ENCODE measurements at regions not wholly inside any gene's neighbourhood (a gene's known extent, or its start where the extent isn't known, plus 50 kb on each side); places are given as distances from the start of the nearest gene placed in this dataset.

DNA sequence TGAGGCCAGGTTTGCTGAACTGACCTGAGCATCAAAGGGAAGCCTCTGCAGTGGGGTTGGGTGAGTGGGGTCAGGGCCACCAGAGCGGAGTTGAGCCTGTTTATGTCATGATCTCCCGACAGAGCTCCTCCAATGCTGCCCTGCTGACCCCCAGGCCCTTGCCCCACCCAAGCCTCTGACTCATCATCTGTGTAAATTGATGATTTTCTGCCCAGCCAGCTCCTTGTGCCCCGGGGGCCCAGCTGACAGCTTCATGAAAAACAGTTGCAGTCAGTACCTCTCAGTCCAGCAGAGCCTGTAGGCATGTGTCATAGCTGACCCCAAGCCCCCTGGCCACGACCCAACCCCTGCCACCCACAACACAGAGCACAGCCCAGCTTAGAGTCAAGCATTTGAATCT lies 134.9 kb downstream of the CCT6B start:
- Histone ChIP-seq H3K27me3 (ENCODE audit: insufficient read depth, low read length) (peaks cover 49% of the 10 kb centered on the region), H3K4me3 (ENCODE audit: low read depth, low read length) (no peak overlapping the region), H3K36me3 (ENCODE audit: insufficient read depth, low read length) (no peaks in the 10 kb centered on the region), H3K79me2 (ENCODE audit: control insufficient read depth, insufficient read depth, low read length, unreplicated experiment) (no peaks in the 10 kb centered on the region), H2AFZ (ENCODE audit: low read length, unreplicated experiment) (no peak overlapping the region), H3K27ac (ENCODE audit: low read depth, low read length) (no peak overlapping the region), H3K4me1 (ENCODE audit: control insufficient read depth, insufficient read depth, low read length, unreplicated experiment) (no peaks in the 10 kb centered on the region)

DNA sequence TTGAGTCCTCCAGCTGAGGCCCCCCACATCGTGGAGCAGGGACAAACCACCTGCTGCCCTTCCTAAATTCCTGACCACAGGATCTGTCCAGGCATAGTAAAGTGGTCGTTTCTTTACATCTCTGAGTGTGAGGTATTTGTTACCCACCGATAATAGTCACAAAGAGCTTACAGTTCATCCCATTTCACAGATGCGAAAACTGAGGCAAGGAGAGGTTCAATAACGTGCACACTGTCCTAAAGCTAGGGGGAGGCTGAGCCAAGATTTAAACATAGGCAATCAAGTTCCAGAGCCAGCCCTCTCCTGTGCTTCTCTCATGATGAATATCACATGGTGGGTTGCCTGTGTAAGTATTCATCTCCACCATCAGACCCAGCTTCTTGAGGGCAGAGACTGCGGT lies 135.4 kb downstream of the CCT6B start:
- H3K36me3 ChIP-seq (ENCODE audit: insufficient read depth, low read length), result no peaks in the 10 kb centered on the region
- no peaks in the 10 kb centered on the region for H3K4me1 ChIP-seq (ENCODE audit: control insufficient read depth, insufficient read depth, low read length, unreplicated experiment)
- no peak overlapping the region for H3K27ac ChIP-seq (ENCODE audit: low read depth, low read length)
- H3K4me3 ChIP-seq (ENCODE audit: low read depth, low read length), result no peak overlapping the region
- H3K79me2 ChIP-seq (ENCODE audit: control insufficient read depth, insufficient read depth, low read length, unreplicated experiment), result no peaks in the 10 kb centered on the region
- peaks cover 48% of the 10 kb centered on the region for H3K27me3 ChIP-seq (ENCODE audit: insufficient read depth, low read length)
- no peak overlapping the region for H2AFZ ChIP-seq (ENCODE audit: low read length, unreplicated experiment)

DNA sequence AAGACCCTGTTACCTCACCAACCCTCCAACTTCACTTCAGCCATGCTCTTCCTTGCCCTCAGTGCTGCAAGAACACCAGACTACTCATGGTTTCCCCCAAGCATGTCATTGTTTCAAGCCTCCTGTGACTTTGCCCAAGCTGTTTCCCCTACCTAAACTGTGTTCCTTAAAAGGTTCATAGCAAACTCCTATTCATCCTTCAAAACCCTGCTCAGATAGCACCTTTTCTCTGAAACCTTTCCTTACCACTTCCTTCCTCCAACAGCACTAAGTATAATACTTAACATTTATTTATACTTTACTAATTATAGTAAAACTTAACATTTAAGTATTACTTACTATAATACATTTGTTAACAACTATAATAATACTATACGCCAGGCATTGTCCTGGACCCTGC lies 136.2 kb downstream of the CCT6B start:
- Histone ChIP-seq H3K4me1 (ENCODE audit: control insufficient read depth, insufficient read depth, low read length, unreplicated experiment) (no peaks in the 10 kb centered on the region), H3K27me3 (ENCODE audit: insufficient read depth, low read length) (peaks cover 49% of the 10 kb centered on the region), H2AFZ (ENCODE audit: low read length, unreplicated experiment) (no peak overlapping the region), H3K79me2 (ENCODE audit: control insufficient read depth, insufficient read depth, low read length, unreplicated experiment) (no peaks in the 10 kb centered on the region), H3K36me3 (ENCODE audit: insufficient read depth, low read length) (no peaks in the 10 kb centered on the region), H3K4me3 (ENCODE audit: low read depth, low read length) (no peak overlapping the region), H3K27ac (ENCODE audit: low read depth, low read length) (no peak overlapping the region)

GRCh38 chr17:34823023-34823422 lies 138.2 kb downstream of the CCT6B start:
- Histone ChIP-seq H3K4me3 (ENCODE audit: low read depth, low read length) (no peak overlapping the region), H3K4me1 (ENCODE audit: control insufficient read depth, insufficient read depth, low read length, unreplicated experiment) (no peaks in the 10 kb centered on the region), H3K27me3 (ENCODE audit: insufficient read depth, low read length) (peaks cover 54% of the 10 kb centered on the region), H2AFZ (ENCODE audit: low read length, unreplicated experiment) (no peak overlapping the region), H3K36me3 (ENCODE audit: insufficient read depth, low read length) (no peaks in the 10 kb centered on the region), H3K79me2 (ENCODE audit: control insufficient read depth, insufficient read depth, low read length, unreplicated experiment) (no peaks in the 10 kb centered on the region), H3K27ac (ENCODE audit: low read depth, low read length) (no peak overlapping the region)

GRCh38 chr17:34822007-34822739 lies 139.1 kb downstream of the CCT6B start:
- Histone ChIP-seq H3K4me1 (ENCODE audit: control insufficient read depth, insufficient read depth, low read length, unreplicated experiment) (no peaks in the 10 kb centered on the region), H2AFZ (ENCODE audit: low read length, unreplicated experiment) (no peak overlapping the region), H3K27ac (ENCODE audit: low read depth, low read length) (no peak overlapping the region), H3K36me3 (ENCODE audit: insufficient read depth, low read length) (no peaks in the 10 kb centered on the region), H3K27me3 (ENCODE audit: insufficient read depth, low read length) (peaks cover 57% of the 10 kb centered on the region), H3K79me2 (ENCODE audit: control insufficient read depth, insufficient read depth, low read length, unreplicated experiment) (no peaks in the 10 kb centered on the region), H3K4me3 (ENCODE audit: low read depth, low read length) (no peak overlapping the region)

GRCh38 chr17:34820922-34821321 lies 140.3 kb downstream of the CCT6B start:
- H3K27ac ChIP-seq (ENCODE audit: low read depth, low read length), result no peak overlapping the region
- no peak overlapping the region for H2AFZ ChIP-seq (ENCODE audit: low read length, unreplicated experiment)
- H3K27me3 ChIP-seq (ENCODE audit: insufficient read depth, low read length), result peaks cover 60% of the 10 kb centered on the region
- no peaks in the 10 kb centered on the region for H3K4me1 ChIP-seq (ENCODE audit: control insufficient read depth, insufficient read depth, low read length, unreplicated experiment)
- H3K36me3 ChIP-seq (ENCODE audit: insufficient read depth, low read length), result no peaks in the 10 kb centered on the region
- H3K79me2 ChIP-seq (ENCODE audit: control insufficient read depth, insufficient read depth, low read length, unreplicated experiment), result no peaks in the 10 kb centered on the region
- no peak overlapping the region for H3K4me3 ChIP-seq (ENCODE audit: low read depth, low read length)

DNA sequence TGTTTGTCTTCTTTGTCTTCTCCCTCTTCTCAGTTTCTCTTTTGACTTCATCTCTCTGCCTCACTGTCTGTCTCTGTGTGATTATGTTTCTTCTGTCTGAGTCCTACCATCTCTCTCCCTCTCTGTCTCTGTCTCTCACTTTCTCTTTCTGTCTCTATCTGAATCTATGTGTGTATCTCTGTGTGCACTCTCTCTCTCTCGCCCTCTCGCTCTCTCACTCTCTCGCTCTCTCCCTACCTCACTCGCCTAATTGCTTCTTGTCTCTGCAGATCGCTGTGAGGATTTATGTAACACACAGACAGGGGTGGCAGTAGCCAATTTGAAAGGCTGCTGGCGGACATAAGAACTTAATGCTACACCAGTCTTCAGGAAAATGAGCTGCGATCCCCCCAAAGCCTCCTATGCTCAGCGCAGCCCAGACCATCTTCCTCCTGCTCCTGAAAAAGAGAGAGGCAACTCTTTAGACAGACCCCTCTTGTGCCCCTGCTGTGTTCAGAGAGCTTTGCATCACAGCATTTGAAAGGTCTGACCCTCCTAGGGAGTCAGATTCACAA lies 140.9 kb downstream of the CCT6B start:
- H2AFZ ChIP-seq (ENCODE audit: low read length, unreplicated experiment), result no peak overlapping the region

GRCh38 chr17:34817252-34818035 lies 143.8 kb downstream of the CCT6B start:
- no peak overlapping the region for H3K27ac ChIP-seq (ENCODE audit: low read depth, low read length)
- no peak overlapping the region for H3K4me3 ChIP-seq (ENCODE audit: low read depth, low read length)
- H3K79me2 ChIP-seq (ENCODE audit: control insufficient read depth, insufficient read depth, low read length, unreplicated experiment), result no peaks in the 10 kb centered on the region
- no peaks in the 10 kb centered on the region for H3K4me1 ChIP-seq (ENCODE audit: control insufficient read depth, insufficient read depth, low read length, unreplicated experiment)
- H3K27me3 ChIP-seq (ENCODE audit: insufficient read depth, low read length), result peaks cover 49% of the 10 kb centered on the region
- no peak overlapping the region for H2AFZ ChIP-seq (ENCODE audit: low read length, unreplicated experiment)
- H3K36me3 ChIP-seq (ENCODE audit: insufficient read depth, low read length), result no peaks in the 10 kb centered on the region

More for the DNA sequence above, 140.9 kb downstream of the CCT6B start:
- Histone ChIP-seq H3K4me1 (ENCODE audit: control insufficient read depth, insufficient read depth, low read length, unreplicated experiment) (no peaks in the 10 kb centered on the region), H3K79me2 (ENCODE audit: control insufficient read depth, insufficient read depth, low read length, unreplicated experiment) (no peaks in the 10 kb centered on the region), H3K27ac (ENCODE audit: low read depth, low read length) (no peak overlapping the region), H3K4me3 (ENCODE audit: low read depth, low read length) (no peak overlapping the region), H3K36me3 (ENCODE audit: insufficient read depth, low read length) (no peaks in the 10 kb centered on the region), H3K27me3 (ENCODE audit: insufficient read depth, low read length) (peaks cover 65% of the 10 kb centered on the region)

GRCh38 chr17:34816848-34817247 lies 144.4 kb downstream of the CCT6B start:
- no peaks in the 10 kb centered on the region for H3K36me3 ChIP-seq (ENCODE audit: insufficient read depth, low read length)
- no peak overlapping the region for H3K27ac ChIP-seq (ENCODE audit: low read depth, low read length)
- H2AFZ ChIP-seq (ENCODE audit: low read length, unreplicated experiment), result no peak overlapping the region
- no peaks in the 10 kb centered on the region for H3K79me2 ChIP-seq (ENCODE audit: control insufficient read depth, insufficient read depth, low read length, unreplicated experiment)
- peaks cover 43% of the 10 kb centered on the region for H3K27me3 ChIP-seq (ENCODE audit: insufficient read depth, low read length)
- H3K4me3 ChIP-seq (ENCODE audit: low read depth, low read length), result no peak overlapping the region
- H3K4me1 ChIP-seq (ENCODE audit: control insufficient read depth, insufficient read depth, low read length, unreplicated experiment), result no peaks in the 10 kb centered on the region

GRCh38 chr17:34813290-34813689 lies 148.0 kb downstream of the CCT6B start:
- Histone ChIP-seq H3K36me3 (ENCODE audit: insufficient read depth, low read length) (no peaks in the 10 kb centered on the region), H2AFZ (ENCODE audit: low read length, unreplicated experiment) (no peak overlapping the region), H3K4me3 (ENCODE audit: low read depth, low read length) (no peak overlapping the region), H3K27me3 (ENCODE audit: insufficient read depth, low read length) (peaks cover 18% of the 10 kb centered on the region), H3K79me2 (ENCODE audit: control insufficient read depth, insufficient read depth, low read length, unreplicated experiment) (no peaks in the 10 kb centered on the region), H3K4me1 (ENCODE audit: control insufficient read depth, insufficient read depth, low read length, unreplicated experiment) (no peaks in the 10 kb centered on the region), H3K27ac (ENCODE audit: low read depth, low read length) (no peak overlapping the region)

- no peak overlapping the region for H2AFZ ChIP-seq (ENCODE audit: low read length, unreplicated experiment)
- no peaks in the 10 kb centered on the region for H3K79me2 ChIP-seq (ENCODE audit: control insufficient read depth, insufficient read depth, low read length, unreplicated experiment)
- H3K27ac ChIP-seq (ENCODE audit: low read depth, low read length), result no peak overlapping the region
- no peaks in the 10 kb centered on the region for H3K4me1 ChIP-seq (ENCODE audit: control insufficient read depth, insufficient read depth, low read length, unreplicated experiment)
- H3K36me3 ChIP-seq (ENCODE audit: insufficient read depth, low read length), result no peaks in the 10 kb centered on the region
- no peak overlapping the region for H3K4me3 ChIP-seq (ENCODE audit: low read depth, low read length)
- H3K27me3 ChIP-seq (ENCODE audit: insufficient read depth, low read length), result peaks cover 15% of the 10 kb centered on the region
Observed at GRCh38 chr17:34811561-34811960, 149.7 kb downstream of the CCT6B start.

All from ACC112 (cell line).